AG10803 (cell line): ENCODE measurements at regions not wholly inside any gene's neighbourhood (a gene's known extent, or its start where the extent isn't known, plus 50 kb on each side); places are given as distances from the start of the nearest gene placed in this dataset.
"Not testable (repeated sequence)": the region's sequence is repeated elsewhere in the genome, so short reads cannot be mapped to it uniquely, and the experiment has no call there.

ENCODE experiments used
- DNase-seq: peaks from one replicate; pipeline ENCODE4 v3.0.0; 2010; ENCODE audit warnings: low read depth
- H3K4me3 ChIP-seq: 2 replicates; pipeline ENCODE4 v1.5.1; 2011; ENCODE audit warnings: mild to moderate bottlenecking, low read length, control low read depth
- TF ChIP-seq, protein P1 (sequence below): conservative IDR thresholded peaks from 2 replicates; pipeline ENCODE4 v1.5.1; 2011; ENCODE audit warnings: mild to moderate bottlenecking, low read length, control low read depth, inconsistent platforms

DNA sequence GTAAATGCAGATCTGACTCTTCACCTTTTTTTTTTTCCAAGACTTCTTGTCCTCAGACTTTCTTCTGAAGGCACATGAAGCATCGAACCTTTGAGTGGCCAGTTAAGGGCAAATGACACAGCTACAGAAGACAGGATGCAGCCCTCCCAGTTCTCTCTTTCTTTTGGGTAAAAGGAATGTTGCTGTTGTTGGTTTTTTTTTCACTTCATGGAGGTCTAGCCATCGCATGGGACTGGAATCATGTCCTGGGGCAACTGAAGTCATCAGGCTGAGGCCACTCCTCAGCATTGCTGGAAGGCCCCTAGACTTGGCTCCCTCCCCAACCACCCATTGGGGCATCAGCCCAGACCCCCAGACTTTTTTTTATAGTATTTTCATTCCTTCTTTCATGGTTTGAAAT lies 896.5 kb downstream of the SORCS1 start:
- DNase-seq, result no peak
- TF ChIP-seq, protein P1, sequence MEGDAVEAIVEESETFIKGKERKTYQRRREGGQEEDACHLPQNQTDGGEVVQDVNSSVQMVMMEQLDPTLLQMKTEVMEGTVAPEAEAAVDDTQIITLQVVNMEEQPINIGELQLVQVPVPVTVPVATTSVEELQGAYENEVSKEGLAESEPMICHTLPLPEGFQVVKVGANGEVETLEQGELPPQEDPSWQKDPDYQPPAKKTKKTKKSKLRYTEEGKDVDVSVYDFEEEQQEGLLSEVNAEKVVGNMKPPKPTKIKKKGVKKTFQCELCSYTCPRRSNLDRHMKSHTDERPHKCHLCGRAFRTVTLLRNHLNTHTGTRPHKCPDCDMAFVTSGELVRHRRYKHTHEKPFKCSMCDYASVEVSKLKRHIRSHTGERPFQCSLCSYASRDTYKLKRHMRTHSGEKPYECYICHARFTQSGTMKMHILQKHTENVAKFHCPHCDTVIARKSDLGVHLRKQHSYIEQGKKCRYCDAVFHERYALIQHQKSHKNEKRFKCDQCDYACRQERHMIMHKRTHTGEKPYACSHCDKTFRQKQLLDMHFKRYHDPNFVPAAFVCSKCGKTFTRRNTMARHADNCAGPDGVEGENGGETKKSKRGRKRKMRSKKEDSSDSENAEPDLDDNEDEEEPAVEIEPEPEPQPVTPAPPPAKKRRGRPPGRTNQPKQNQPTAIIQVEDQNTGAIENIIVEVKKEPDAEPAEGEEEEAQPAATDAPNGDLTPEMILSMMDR, result no peak
- no peak overlapping the region for H3K4me3 ChIP-seq

DNA sequence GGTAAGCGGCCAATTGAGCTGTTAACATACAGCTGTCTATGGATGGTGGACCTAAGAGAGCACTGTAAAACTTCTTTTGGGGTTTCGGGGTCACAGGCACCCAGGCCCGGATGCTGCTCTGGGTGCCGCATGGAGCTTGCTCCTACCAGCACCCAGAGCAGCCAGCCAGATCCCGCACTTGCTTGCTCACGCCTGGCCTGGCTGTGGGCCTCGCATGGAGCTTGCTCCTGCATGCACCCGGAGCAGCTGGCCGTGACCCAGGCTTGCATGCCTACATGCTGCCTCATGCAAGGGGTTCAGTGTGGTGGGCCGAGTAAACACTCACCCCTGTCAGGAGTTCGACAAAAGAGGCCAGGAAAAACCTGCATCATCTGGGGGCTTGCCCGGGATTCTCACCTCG lies 896.9 kb downstream of the SORCS1 start:
- TF ChIP-seq, protein P1, result no peak
- no peak for DNase-seq

DNA sequence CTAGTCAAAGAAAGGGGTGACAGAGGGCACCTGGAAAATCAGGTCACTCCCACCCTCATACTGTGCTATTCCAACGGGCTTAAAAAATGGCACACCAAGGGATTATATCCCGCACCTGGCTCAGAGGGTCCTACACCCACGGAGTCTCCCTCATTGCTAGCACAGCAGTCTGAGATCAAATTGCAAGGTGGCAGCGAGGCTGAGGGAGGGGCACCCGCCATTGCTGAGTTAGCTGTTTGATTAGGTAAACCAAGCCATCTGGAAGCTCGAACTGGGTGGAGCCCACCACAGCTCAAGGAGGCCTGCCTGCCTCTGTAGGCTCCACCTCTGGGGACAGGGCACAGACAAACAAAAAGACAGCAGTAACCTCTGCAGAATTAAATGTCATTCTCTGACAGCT lies 907.1 kb downstream of the SORCS1 start:
- not testable (repeated sequence) for DNase-seq, H3K4me3 ChIP-seq

More for the DNA sequence above, 896.9 kb downstream of the SORCS1 start:
- H3K4me3 ChIP-seq, result no peak overlapping the region

DNA sequence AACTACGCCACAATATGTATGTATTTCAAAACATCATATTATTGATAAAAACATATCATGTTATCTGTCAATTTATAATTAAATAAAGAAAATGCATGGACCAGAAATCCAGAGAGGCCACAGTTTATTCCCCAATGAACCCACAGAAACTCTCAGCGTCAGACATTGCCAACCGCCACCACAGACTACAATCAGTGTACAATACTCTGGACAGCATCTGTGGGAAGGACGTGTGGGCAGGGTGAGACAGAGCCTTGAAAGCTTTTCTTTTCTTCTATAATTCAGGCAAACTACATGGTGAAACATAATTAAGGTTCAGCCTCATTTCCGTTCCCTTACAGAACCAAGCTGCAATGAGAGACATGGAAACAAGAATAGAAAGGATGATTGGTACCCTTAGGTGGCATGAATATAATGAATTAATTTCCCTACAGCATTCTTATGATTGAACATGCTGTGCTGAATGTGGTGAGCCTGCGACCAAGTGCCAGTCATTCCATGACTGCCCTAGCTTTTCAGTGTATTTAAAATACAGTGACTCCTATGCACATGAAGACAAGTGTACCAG lies 909.3 kb downstream of the SORCS1 start:
- no peak overlapping the region for H3K4me3 ChIP-seq
- DNase-seq, result no peak
- TF ChIP-seq, protein P1, result no peak

DNA sequence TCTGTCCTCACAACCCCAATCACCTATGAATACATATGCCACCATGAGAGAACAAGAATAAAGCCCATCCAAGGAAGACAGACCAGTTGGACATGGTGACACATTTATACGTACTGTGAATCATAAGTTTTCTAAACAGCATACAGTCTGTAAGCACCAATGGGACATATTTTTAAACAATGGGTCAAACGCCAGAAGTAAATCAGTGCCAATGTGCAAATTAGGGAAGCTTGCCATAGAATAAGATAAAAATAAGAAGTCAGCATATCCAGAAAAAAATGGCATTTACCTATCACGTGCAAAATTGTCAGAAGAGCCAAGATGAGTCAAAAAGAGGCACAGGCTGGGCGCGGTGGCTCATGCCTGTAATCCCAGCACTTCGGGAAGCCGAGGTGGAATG lies 910.4 kb downstream of the SORCS1 start:
- DNase-seq, result no peak
- H3K4me3 ChIP-seq, result no peak overlapping the region
- TF ChIP-seq, protein P1, result no peak

DNA sequence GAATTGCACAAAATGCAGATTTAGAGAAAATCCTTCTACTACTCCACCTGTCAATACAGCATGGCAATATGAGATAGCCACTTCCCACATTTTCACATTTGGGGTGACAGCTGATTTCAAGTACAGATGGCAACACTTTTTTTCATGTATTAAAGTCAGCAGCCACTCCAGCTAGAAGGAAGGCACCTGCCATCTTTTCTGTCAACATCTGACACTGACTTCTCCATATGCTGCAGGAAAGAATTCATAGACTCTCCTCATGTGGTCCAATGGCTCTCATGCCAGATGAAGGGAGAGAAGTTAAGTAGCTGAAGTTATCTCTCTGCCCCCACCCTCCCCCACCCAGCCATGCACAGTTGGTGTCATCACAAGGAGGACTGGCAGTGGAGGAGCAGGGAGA lies 912.0 kb downstream of the SORCS1 start:
- no peak for DNase-seq
- TF ChIP-seq, protein P1, result no peak
- no peak overlapping the region for H3K4me3 ChIP-seq

DNA sequence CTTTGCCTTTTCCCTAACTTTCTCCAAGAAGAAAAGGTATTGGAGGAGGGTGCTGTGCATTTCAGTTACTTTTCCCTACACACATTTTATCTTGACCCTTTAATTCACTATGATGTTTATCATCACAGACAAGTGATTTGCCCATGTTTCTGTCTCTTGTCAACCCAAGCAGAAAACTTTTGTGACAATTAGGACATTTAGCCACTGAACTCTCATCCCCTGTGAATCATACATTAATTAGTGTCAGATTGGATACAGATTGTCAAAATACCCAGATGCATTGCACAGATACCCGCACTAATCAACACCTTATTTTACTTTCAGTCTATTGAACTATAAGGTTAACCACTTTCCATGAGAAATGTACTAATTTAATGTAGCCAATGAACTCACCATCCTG lies 912.9 kb downstream of the SORCS1 start:
- TF ChIP-seq, protein P1, result no peak
- no peak for DNase-seq
- H3K4me3 ChIP-seq, result no peak overlapping the region

DNA sequence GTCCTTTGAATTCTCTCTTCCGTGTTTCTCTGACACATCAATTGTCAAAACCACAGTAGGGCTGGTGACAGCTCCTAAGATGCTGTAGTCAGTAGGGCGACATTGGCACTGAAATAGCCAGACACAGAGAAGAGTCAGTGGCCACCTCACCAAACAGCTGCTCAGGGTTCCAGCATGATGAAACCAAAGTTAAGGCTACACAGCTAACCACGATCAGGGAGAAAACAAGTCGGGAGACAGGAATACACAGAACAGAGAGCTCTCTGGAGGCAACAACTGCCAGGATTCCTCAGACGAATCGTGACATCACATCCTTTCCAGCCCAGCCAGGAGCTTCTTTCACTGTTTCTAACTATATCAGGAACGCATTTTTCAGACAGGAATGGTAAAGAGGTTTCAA lies 922.2 kb downstream of the SORCS1 start:
- H3K4me3 ChIP-seq, result no peak overlapping the region
- TF ChIP-seq, protein P1, result no peak
- DNase-seq, result no peak
